ENCODE measurements at regions not wholly inside any gene's neighbourhood (a gene's known extent, or its start where the extent isn't known, plus 50 kb on each side); places are given as distances from the start of the nearest gene placed in this dataset.

DNA sequence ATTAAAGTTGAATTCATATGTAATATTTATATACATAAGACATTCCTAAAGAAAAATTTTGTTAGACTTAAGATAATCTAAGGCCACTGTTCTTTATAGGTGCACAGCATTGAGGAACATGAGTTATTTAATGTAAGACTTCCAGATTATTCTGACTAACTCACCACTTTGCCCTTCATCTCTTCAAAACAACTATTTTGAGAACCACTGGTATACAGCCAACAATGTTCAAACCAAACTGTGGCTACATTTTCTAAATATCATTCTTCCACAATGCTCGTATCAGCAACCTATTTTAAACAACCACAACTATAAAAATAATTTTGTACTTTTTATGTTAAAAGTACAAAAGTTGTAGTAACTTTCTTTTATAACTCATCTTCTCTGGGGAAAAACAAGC is 199.8 kb upstream of the ALCAM start:
- no peak for TF ChIP-seq CTCF (conservative IDR thresholded peaks at IDR 0.05; ENCODE audit: low read depth)
- ChIA-PET CTCF (no interaction called here), POLR2A (ENCODE audit: low non-redundant PET) (no interaction called here)
- no peak overlapping the region for H3K27ac ChIP-seq
- DNase-seq (ENCODE audit: low spot score) = no peak

- ChIA-PET CTCF (no interaction called here), POLR2A (ENCODE audit: low non-redundant PET) (no interaction called here)
- H3K27ac ChIP-seq = no peak overlapping the region
- DNase-seq (ENCODE audit: low spot score) = no peak
- TF ChIP-seq CTCF (conservative IDR thresholded peaks at IDR 0.05; ENCODE audit: low read depth) = no peak
Observed at GRCh38 chr3:105170423-105170822, 196.3 kb upstream of the ALCAM start.

DNA sequence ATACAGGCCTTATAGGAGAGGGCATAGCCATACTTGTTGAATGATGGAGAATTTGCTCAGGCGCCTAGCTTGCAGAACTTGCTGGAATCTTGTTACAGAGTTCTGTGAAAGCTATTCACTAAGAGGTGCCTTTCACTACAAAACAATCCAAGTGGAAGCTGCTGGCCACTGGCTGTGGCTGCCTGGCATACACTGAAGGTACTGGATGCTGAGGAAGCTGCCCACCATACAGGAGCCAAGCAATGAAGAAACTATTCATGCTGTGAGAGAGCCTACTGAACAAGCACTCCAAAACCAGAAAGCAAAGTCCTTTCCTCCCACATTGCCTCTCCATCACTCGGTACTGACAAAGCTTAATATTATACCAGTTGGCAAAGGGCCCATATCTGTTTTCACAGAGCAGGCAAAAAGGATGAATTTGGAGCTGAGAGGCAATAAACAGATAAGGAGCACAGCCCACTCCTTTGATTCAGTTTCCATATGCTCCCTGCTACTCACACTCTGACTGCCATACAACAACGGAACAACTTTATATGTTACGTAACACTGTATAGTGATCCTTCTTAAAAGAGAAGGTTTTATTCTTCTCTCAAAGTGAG is 192.6 kb upstream of the ALCAM start:
- ChIA-PET CTCF (no interaction called here), POLR2A (ENCODE audit: low non-redundant PET) (no interaction called here)
- no peak for TF ChIP-seq CTCF (conservative IDR thresholded peaks at IDR 0.05; ENCODE audit: low read depth)
- H3K27ac ChIP-seq = no peak overlapping the region
- DNase-seq (ENCODE audit: low spot score) = no peak

GRCh38 chr3:105177576-105177975 is 189.1 kb upstream of the ALCAM start:
- DNase-seq (ENCODE audit: low spot score) = no peak
- TF ChIP-seq CTCF (conservative IDR thresholded peaks at IDR 0.05; ENCODE audit: low read depth) = no peak
- ChIA-PET CTCF (no interaction called here), POLR2A (ENCODE audit: low non-redundant PET) (no interaction called here)
- no peak overlapping the region for H3K27ac ChIP-seq

GRCh38 chr3:105187344-105187743 is 179.4 kb upstream of the ALCAM start:
- CTCF ChIA-PET = interaction anchor here (0.6 kb wide), 1 partner anchor 14 kb away, joined by 3 read pairs; no protein-coding TSS in a partner anchor
- no peak for TF ChIP-seq CTCF (conservative IDR thresholded peaks at IDR 0.05; ENCODE audit: low read depth)
- H3K27ac ChIP-seq = no peak overlapping the region
- POLR2A ChIA-PET (ENCODE audit: low non-redundant PET) = no interaction called here
- DNase-seq (ENCODE audit: low spot score) = no peak

DNA sequence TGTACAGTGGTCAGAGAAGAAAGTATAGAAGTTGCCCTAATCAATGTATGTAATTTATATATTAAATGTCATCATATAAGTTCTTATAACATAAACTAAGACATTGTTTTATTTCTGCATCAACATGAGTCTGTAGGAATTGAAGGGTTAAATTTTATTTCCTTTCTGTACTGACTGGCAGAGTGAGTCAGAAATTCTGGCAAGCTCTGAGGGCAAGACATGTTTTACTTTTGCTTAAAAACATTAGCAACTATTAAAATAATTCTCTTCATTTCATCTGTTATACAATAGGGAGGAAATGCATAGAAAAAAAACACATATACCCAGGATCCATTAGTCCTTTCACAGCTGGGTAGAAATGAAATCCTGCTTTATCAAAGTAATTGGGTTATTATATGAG is 171.4 kb upstream of the ALCAM start:
- POLR2A ChIA-PET (ENCODE audit: low non-redundant PET) = no interaction called here
- CTCF ChIA-PET = interaction anchor here (0.7 kb wide), 1 partner anchor 1963 kb away, joined by 3 read pairs; no protein-coding TSS in a partner anchor
- no peak overlapping the region for H3K27ac ChIP-seq
- peak; percentile 5 for DNase-seq (ENCODE audit: low spot score)
- no peak for TF ChIP-seq CTCF (conservative IDR thresholded peaks at IDR 0.05; ENCODE audit: low read depth)
